HEK293T (cell line): ENCODE measurements at regions not wholly inside any gene's neighbourhood (a gene's known extent, or its start where the extent isn't known, plus 50 kb on each side); places are given as distances from the start of the nearest gene placed in this dataset.

Experiments
- BHLHE40 ChIP-seq: fragments of 450-650 bp; IDR thresholded peaks from 2 replicates; pipeline ENCODE4 v1.6.1; 2016; ENCODE audit warnings: mild to moderate bottlenecking, moderate library complexity, borderline replicate concordance
- ELF4 ChIP-seq: fragments of 450-650 bp; IDR thresholded peaks from 2 replicates; pipeline ENCODE4 v1.6.1; 2017; ENCODE audit warnings: antibody characterized with exemption
- TARDBP ChIP-seq: fragments of 450-650 bp; IDR thresholded peaks from 2 replicates; pipeline ENCODE4 v1.6.1; 2016

- no peak for TF ChIP-seq BHLHE40
- no peak for TF ChIP-seq TARDBP
- no peak for TF ChIP-seq ELF4
These were observed 204.9 kb downstream of the ERCC6L2 start for GRCh38 chr9:96080364-96080763.
